Endothelial cell of umbilical vein (primary cell): ENCODE measurements at regions not wholly inside any gene's neighbourhood (a gene's known extent, or its start where the extent isn't known, plus 50 kb on each side); places are given as distances from the start of the nearest gene placed in this dataset.

Experiments used
- BruUV-seq: library from RNA; stranded (reverse); fragments of 400-500 nt; replicated peaks from 2 replicates; lab custom pipeline; 2021; lab: Mats Ljungman, UMichigan
- CTCF ChIA-PET: fragments of 300-600, 350-600 bp; sonication (Branson Sonifier 250); formaldehyde crosslinking; loops from one replicate; lab custom pipeline; 2021; ENCODE audit warnings: antibody characterized with exemption, inconsistent platforms; lab: Charles Lee
- POLR2A ChIA-PET: fragments of 300-600, 350-600 bp; sonication (Branson Sonifier 250); formaldehyde crosslinking; loops from one replicate; lab custom pipeline; 2021; ENCODE audit warnings: antibody characterized with exemption, inconsistent platforms; lab: Charles Lee
- DNase-seq: peaks from one replicate; pipeline ENCODE4 v3.0.0-alpha.2; 2011; ENCODE audit warnings: low read depth, low spot score
- FAIRE-seq: peaks from 2 replicates; lab custom pipeline; 2011; peaks lifted over from hg19 to GRCh38; lab: Jason Lieb, UNC
- H2AFZ ChIP-seq: 2 replicates; pipeline ENCODE4 v1.6.0; 2012; ENCODE audit warnings: low read depth, low read length, control low read depth, inconsistent platforms
- H3K27ac ChIP-seq: 2 replicates; pipeline ENCODE4 v1.5.1; 2011; ENCODE audit warnings: low read depth, mild to moderate bottlenecking, control low read depth, low read length, moderate library complexity; ENCODE audit not compliant: insufficient read depth
- H3K27me3 ChIP-seq, 2 experiments: 2 replicates each; pipeline versions ENCODE4 v1.6.0 to v1.6.1; 2011; ENCODE audit warnings: low read length in 2 of 2, mixed read lengths in 1 of 2; ENCODE audit not compliant: control insufficient read depth in 2 of 2, insufficient read depth in 2 of 2
- H3K36me3 ChIP-seq, 2 experiments: 2 replicates in 1 of 2; 3 replicates in 1 of 2; pipeline ENCODE4 v1.5.1; 2011; ENCODE audit warnings: low read length in 2 of 2, mild to moderate bottlenecking in 1 of 2, moderate library complexity in 1 of 2; ENCODE audit not compliant: control insufficient read depth in 2 of 2, insufficient read depth in 2 of 2; ENCODE audit errors: extremely low read depth in 1 of 2
- H3K4me1 ChIP-seq: 3 replicates; pipeline ENCODE4 v1.5.1; 2011; ENCODE audit warnings: mild to moderate bottlenecking, low read length; ENCODE audit not compliant: control insufficient read depth, insufficient read depth; ENCODE audit errors: extremely low read depth
- H3K4me2 ChIP-seq: 2 replicates; pipeline ENCODE4 v1.6.1; 2011; ENCODE audit warnings: low read length, control low read depth, mixed read lengths; ENCODE audit not compliant: insufficient read depth
- H3K4me3 ChIP-seq, 3 experiments: fragments of 200-600 bp in 1 of 3; sonication (generic), shearing (Covaris generic) in 1 of 3; replicated peaks in 1 of 3; 2 replicates each; pipeline ENCODE4 v1.5.1; 2011 to 2016; ENCODE audit warnings: control low read depth in 3 of 3, low read length in 3 of 3, mild to moderate bottlenecking in 2 of 3, inconsistent platforms in 1 of 3, low read depth in 1 of 3, moderate library complexity in 1 of 3; ENCODE audit not compliant: insufficient read depth in 1 of 3
- H3K79me2 ChIP-seq: 2 replicates; pipeline ENCODE4 v1.6.0; 2012; ENCODE audit warnings: low read length, inconsistent platforms; ENCODE audit not compliant: control insufficient read depth, insufficient read depth
- H3K9ac ChIP-seq: replicated peaks from 2 replicates; pipeline ENCODE3; 2011; ENCODE audit warnings: low read length, control low read depth; ENCODE audit not compliant: insufficient read depth; ENCODE audit errors: extremely low read depth
- H3K9me1 ChIP-seq: replicated peaks from 3 replicates; pipeline ENCODE4 v1.6.0; 2011; ENCODE audit warnings: mild to moderate bottlenecking, low read length; ENCODE audit not compliant: control insufficient read depth, insufficient read depth; ENCODE audit errors: extremely low read depth
- H3K9me3 ChIP-seq: replicated peaks from 2 replicates; pipeline ENCODE4 v1.5.1; 2012; ENCODE audit warnings: low read length, inconsistent platforms; ENCODE audit not compliant: control insufficient read depth, insufficient read depth
- H4K20me1 ChIP-seq: replicated peaks from 2 replicates; pipeline ENCODE3; 2011; ENCODE audit warnings: mild to moderate bottlenecking, low read length; ENCODE audit not compliant: control insufficient read depth, insufficient read depth; ENCODE audit errors: extremely low read depth
- EZH2 ChIP-seq: IDR thresholded peaks from 2 replicates; pipeline ENCODE4 v1.6.1; 2012; ENCODE audit warnings: borderline replicate concordance, low read depth, mild to moderate bottlenecking, moderate library complexity, low read length, inconsistent platforms; ENCODE audit not compliant: severe bottlenecking
- FOS ChIP-seq: IDR thresholded peaks from 2 replicates; pipeline ENCODE4 v1.6.1; 2011; ENCODE audit warnings: mild to moderate bottlenecking, low read length, moderate library complexity, borderline replicate concordance; ENCODE audit not compliant: insufficient read depth
- GATA2 ChIP-seq: IDR thresholded peaks from 2 replicates; pipeline ENCODE4 v1.7.0; 2011; ENCODE audit warnings: low read depth, mild to moderate bottlenecking, moderate library complexity, mixed read lengths, low read length; ENCODE audit not compliant: insufficient read length, insufficient read depth
- JUN ChIP-seq: IDR thresholded peaks from 2 replicates; pipeline ENCODE4 v1.6.1; 2011; ENCODE audit warnings: borderline replicate concordance, low read depth; ENCODE audit not compliant: insufficient read length, insufficient read depth
- MYC ChIP-seq: IDR thresholded peaks from one replicate; pipeline ENCODE4 v1.6.1; 2011; ENCODE audit warnings: mild to moderate bottlenecking, low read depth, low read length
- POLR2A ChIP-seq: IDR thresholded peaks from 2 replicates; pipeline ENCODE4 v1.6.1; 2012; ENCODE audit warnings: low read depth, mild to moderate bottlenecking, control low read depth, low read length
- POLR2AphosphoS5 ChIP-seq: IDR thresholded peaks from 2 replicates; pipeline ENCODE4 v1.6.1; 2012; ENCODE audit warnings: low read depth, mild to moderate bottlenecking, control low read depth, low read length, moderate library complexity; ENCODE audit not compliant: insufficient read depth
- dilution Hi-C: fragments of 300-500 bp; cut with MboI; formaldehyde crosslinking; loops from one replicate; pipeline ENCODE4 v1.15.0; 2019; ENCODE audit warnings: low sequenced_read_pairs; ENCODE audit not compliant: extremely low pct_ligation_motif_present
- intact Hi-C: fragments of 100-400 bp; cut with micrococcal nuclease; formaldehyde crosslinking; loops from one replicate; pipeline ENCODE4 v1.10.0; 2022
- TF ChIP-seq, protein P1 (sequence below): IDR thresholded peaks from 2 replicates; pipeline ENCODE4 v1.6.1; 2011; ENCODE audit not compliant: insufficient read depth, insufficient read length
- TF ChIP-seq, protein P2 (sequence below), 2 donors: IDR thresholded peaks; 1 replicate in 1 of 2; 2 replicates in 1 of 2; pipeline ENCODE4 v1.5.1; 2011; ENCODE audit warnings: low read length in 2 of 2, mild to moderate bottlenecking in 2 of 2, moderate library complexity in 2 of 2, control low read depth in 1 of 2, inconsistent platforms in 1 of 2, low read depth in 1 of 2; ENCODE audit not compliant: insufficient read depth in 1 of 2; ENCODE audit errors: extremely low read depth in 1 of 2

DNA sequence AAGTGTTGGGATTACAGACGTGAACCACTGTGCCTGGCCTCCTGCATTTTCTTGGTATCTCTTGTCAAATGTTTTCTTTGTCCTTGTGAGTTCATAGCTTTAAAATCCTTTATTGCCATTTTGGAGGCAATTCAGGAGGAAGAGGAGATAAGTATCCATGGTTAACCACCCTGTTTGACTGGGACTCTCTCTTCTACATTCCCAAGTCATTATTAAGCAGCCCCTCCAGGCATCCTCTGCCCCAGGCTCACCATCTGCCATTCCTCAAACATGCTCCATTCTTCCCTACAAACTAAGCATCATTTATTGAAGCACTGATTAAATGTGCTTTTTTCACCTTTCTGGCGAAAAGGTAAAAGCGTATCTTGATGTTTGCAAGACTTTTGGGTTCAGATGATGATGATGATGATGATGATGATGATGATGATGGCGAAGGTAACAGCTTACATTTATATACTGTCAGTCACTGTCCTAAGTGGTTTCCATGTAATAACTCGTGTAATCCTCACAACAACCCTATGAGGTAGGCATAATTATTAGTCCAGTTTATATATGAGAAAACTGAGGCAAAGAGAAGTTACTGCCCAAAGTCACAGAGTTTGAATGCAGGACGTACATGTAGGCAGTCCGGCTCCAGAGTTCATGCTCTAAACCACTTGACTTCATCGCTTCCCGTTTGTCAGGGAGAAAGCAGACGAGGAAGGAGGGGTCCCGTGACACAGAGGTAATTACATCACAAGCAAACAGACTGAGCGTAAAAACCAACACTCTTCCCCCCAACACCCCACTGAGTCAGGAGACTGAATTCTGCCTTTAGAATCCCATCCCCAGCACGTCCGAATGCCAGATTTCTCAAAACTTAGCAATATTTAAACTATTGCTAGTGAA lies 69.7 kb upstream of the ACKR3 start:
- ChIA-PET CTCF (no interaction called here), POLR2A (no interaction called here)
- H3K9ac ChIP-seq: no peak overlapping the region
- dilution Hi-C loops: no loop called here
- no peak overlapping the region for H2AFZ ChIP-seq
- H3K27ac ChIP-seq: no peak overlapping the region
- no peak overlapping the region for H3K4me3 ChIP-seq
- no peaks in the 10 kb centered on the region for H3K36me3 ChIP-seq
- intact Hi-C loops: no loop called here
- no peaks in the 10 kb centered on the region for H3K4me1 ChIP-seq
- no peaks in the 10 kb centered on the region for H3K9me1 ChIP-seq
- DNase-seq (no peak), FAIRE-seq (no peak)
- H3K79me2 ChIP-seq: no peaks in the 10 kb centered on the region
- peaks cover 0 to 2% of the 10 kb centered on the region in 2 experiments for H3K27me3 ChIP-seq
- TF ChIP-seq JUN (no peak), GATA2 (no peak), EZH2 (no peak), FOS (no peak), POLR2AphosphoS5 (no peak), MYC (no peak), POLR2A (no peak)
- TF ChIP-seq, protein P1, sequence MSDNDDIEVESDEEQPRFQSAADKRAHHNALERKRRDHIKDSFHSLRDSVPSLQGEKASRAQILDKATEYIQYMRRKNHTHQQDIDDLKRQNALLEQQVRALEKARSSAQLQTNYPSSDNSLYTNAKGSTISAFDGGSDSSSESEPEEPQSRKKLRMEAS: no peak
- TF ChIP-seq, protein P2, sequence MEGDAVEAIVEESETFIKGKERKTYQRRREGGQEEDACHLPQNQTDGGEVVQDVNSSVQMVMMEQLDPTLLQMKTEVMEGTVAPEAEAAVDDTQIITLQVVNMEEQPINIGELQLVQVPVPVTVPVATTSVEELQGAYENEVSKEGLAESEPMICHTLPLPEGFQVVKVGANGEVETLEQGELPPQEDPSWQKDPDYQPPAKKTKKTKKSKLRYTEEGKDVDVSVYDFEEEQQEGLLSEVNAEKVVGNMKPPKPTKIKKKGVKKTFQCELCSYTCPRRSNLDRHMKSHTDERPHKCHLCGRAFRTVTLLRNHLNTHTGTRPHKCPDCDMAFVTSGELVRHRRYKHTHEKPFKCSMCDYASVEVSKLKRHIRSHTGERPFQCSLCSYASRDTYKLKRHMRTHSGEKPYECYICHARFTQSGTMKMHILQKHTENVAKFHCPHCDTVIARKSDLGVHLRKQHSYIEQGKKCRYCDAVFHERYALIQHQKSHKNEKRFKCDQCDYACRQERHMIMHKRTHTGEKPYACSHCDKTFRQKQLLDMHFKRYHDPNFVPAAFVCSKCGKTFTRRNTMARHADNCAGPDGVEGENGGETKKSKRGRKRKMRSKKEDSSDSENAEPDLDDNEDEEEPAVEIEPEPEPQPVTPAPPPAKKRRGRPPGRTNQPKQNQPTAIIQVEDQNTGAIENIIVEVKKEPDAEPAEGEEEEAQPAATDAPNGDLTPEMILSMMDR (IDR thresholded peaks at IDR 0.05; ENCODE audit: extremely low read depth in 1 of 2, insufficient read depth in 1 of 2, low read depth in 1 of 2, low read length in 2 of 2): no peak
- H4K20me1 ChIP-seq: no peaks in the 10 kb centered on the region
- no peak overlapping the region for H3K4me2 ChIP-seq
- no peaks in the 10 kb centered on the region for H3K9me3 ChIP-seq
- BruUV-seq: no TSS peak
